DMS153 (cell line): ENCODE measurements at regions not wholly inside any gene's neighbourhood (a gene's known extent, or its start where the extent isn't known, plus 50 kb on each side); places are given as distances from the start of the nearest gene placed in this dataset.
A peak's percentile ranks its signal among the peaks of the same experiment; 100 is the strongest.
"Not testable (repeated sequence)": the region's sequence is repeated elsewhere in the genome, so short reads cannot be mapped to it uniquely, and the experiment has no call there.

Experiments used
- DNase-seq: peaks from one replicate; lab custom pipeline; 2025; lab: John Stamatoyannopoulos, UW

- DNase-seq, result not testable (repeated sequence)
Measured at GRCh38 chrX:27156921-27157320, 306.2 kb downstream of the PPP4R3C start.

- DNase-seq, result no peak
Measured at GRCh38 chrX:27136325-27136724, 326.8 kb downstream of the PPP4R3C start.

DNA sequence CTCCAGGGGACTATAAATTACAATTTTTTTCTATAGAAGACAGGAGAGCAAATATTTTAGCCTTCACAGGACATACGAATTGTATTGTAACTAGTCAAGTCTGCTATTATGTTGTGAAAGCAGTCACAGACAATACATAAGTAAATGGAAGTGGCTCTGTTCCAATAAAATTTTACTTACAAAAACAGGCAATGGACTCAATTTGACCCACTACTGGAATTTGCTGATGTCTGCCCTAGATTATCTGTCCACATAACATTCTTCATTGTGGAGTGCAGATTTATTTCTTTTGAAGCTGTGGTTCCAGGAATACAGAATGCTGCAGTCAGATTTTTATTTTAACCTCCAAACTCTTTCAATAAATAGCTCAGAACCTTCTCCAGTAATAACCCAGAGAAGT lies 330.3 kb downstream of the PPP4R3C start:
- DNase-seq, result no peak

DNA sequence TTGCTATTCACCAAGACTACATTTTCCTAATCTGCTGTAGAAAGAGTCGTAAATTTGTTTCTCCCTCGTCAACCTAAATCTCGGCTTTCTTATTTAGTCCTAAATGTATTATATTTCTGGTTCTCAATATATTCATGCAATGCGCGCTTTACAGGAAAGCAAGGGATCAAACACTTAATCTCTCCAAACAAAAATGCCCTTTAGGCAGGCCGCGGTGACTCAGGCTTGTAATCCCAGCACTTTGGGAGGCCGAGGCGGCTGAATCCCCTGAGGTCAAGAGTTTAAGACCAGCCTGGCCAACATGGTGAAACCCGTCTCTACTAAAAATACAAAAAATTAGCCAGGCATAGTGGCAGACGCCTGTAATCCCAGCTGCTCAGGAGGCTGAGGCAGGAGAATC lies 376.0 kb downstream of the PPP4R3C start:
- DNase-seq, result not testable (repeated sequence)

GRCh38 chrX:27086237-27086636 lies 376.9 kb downstream of the PPP4R3C start:
- no peak for DNase-seq

DNA sequence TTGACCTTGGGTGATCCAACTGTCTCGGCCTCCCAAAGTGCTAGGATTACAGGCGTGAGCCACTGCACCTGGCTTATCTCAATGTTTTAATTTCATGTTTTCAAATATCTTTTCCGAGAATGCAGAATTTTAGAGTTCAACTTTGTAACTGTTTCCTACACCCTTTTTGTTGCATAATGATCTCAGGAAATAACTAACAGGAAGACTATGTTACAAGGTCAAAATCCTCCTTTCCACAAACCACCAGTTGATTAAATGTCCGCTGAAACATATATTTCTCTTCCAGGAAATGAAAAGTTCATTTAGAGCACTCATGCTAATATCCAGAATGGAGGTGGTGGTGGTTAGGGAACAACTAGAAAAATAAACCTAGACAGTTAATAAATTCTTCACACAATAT lies 377.8 kb downstream of the PPP4R3C start:
- DNase-seq, result no peak

DNA sequence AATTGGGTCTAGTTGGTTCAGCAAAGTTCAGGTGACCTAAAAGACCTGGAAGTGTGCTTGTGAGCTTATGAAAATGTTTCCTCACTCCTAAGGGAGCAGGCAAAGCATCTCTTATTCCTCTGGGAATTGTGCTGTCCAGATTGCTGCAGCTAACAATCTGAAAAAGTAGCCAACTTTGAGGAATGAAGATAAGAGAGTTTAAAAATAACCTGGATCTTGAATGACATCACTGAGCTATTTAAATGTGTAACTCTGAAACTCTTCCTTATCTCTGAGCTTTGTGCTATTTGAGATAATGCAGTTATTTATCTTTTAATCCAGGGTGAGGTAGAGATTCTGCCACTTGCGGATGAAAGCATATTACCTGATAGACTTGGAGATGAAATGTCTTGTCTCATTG lies 384.8 kb downstream of the PPP4R3C start:
- no peak for DNase-seq

GRCh38 chrX:27057883-27058282 lies 405.3 kb downstream of the PPP4R3C start:
- no peak for DNase-seq

GRCh38 chrX:27039332-27039731 lies 423.8 kb downstream of the PPP4R3C start:
- no peak for DNase-seq

DNA sequence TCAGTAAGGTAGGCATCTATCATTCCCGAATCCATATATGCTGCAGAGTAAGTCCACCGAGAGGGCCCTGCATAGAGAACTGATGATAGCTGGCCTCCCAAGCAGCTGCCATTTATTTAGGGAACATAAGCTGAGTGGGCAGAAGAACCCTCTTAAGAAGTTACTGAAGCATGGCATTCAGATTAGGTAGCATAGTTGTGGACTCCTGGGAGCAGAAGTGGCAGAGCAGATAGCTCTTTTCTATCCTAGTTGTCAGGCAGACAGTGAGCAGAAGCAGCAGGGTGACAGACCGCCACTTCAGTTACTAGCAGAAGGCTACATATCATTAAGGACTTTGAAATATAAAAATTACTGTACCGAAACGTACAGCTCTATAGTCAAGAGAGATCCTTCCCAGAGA lies 454.7 kb downstream of the PPP4R3C start:
- DNase-seq, result no peak

DNA sequence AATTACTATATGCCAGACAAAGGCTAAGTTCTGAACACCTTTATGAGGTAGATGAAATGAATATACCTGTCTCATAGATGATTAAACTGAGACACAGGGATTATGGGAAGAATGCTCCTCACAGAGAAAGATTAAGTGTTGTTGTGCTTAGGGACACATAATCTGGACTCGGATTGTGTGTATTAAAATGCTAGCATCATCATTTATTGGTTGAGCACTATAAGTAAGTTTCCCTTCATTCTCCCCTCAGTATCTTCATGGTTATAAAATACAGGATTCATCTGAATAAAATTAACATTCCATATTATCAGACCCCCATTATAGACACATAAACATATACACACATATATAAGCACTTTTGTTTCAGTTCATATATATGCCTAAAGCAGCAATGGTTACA lies 463.5 kb downstream of the PPP4R3C start:
- DNase-seq, result no peak

GRCh38 chrX:26958261-26958660 lies 504.9 kb downstream of the PPP4R3C start:
- no peak for DNase-seq

GRCh38 chrX:26954029-26954428 lies 509.1 kb downstream of the PPP4R3C start:
- no peak for DNase-seq

DNA sequence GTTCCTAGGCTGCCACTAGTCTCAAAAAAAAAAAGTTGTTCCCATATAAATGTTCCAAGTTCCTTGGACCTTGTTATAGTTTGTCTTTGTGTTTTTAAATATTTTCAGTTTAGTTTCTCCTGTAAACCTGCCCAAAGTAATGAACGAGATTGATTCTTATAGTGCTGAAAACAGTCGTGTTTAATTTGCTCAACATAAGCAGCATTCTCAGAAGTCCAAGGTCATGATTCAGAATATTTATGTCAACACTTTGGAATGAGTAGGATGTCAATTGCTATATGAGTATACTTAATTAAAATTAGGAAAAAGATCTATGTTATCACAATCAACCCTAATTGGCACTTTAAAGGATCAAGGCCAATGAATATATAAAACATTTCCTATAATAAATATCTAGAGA lies 510.9 kb downstream of the PPP4R3C start:
- no peak for DNase-seq

DNA sequence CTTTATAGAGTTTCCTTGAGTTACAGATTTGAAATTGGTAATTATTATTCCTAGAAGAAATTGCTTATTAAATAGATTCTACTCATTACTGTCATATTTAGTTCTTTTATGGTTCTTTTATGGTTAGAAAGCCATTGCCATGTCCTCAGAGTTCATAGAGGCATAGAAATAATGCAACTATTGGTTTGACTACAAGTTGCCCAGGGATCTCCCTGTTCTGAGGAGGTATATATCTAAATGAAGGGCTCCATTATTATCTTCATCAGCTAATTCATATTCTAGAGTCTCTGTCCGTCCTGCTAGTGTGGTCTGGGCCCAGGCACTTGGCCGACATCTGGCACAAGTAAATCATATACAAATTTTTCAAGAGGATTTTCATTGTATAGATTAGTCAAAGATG lies 535.7 kb downstream of the PPP4R3C start:
- DNase-seq, result no peak

DNA sequence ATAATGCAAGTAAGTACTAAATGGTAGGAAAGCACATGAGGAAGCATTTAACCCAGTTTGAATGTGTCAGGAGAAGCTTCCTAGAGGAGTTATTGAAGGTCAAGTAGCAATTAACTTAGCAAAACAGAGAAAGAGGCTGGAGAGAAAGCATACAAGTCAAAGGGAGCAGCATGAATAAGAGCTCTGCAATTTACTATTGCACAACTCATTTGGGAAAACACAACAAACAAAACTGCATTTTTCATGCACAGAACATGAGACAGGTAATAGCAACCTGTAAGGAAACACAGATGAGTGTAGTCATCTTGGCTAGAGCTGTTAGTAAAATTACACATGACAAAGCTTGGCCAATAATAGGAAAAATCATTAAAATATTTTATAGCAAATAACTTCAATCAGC lies 538.1 kb downstream of the PPP4R3C start:
- peak; percentile 12 for DNase-seq

GRCh38 chrX:26922278-26922677 lies 540.9 kb downstream of the PPP4R3C start:
- no peak for DNase-seq

- peak; percentile 1 for DNase-seq
Measured at GRCh38 chrX:26918631-26919030, 544.5 kb downstream of the PPP4R3C start.

GRCh38 chrX:26916991-26917390 lies 546.1 kb downstream of the PPP4R3C start:
- no peak for DNase-seq

- no peak for DNase-seq
Measured at GRCh38 chrX:26915064-26915463, 548.1 kb downstream of the PPP4R3C start.

- no peak for DNase-seq
Measured at GRCh38 chrX:26914232-26914631, 548.9 kb downstream of the PPP4R3C start.

DNA sequence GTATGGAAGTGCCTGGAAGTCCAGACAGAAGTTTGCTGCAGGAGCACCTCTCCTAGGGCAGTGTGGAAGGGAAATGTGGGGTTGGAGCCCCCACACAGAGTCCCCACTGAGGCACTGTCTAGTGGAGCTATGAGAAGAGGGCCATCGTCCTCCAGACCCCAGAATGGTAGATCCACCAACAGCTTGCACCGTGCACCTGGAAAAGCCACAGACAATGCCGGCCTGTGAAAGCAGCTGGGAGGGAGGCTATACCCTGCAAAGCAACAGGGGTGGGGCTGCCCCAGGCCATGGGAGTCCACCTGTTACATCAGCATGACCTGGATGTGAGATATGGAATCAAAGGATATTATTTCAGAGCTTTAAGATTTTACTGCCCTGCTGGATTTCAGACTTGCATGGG lies 551.4 kb downstream of the PPP4R3C start:
- not testable (repeated sequence) for DNase-seq

GRCh38 chrX:26909728-26910127 lies 553.4 kb downstream of the PPP4R3C start:
- no peak for DNase-seq

DNA sequence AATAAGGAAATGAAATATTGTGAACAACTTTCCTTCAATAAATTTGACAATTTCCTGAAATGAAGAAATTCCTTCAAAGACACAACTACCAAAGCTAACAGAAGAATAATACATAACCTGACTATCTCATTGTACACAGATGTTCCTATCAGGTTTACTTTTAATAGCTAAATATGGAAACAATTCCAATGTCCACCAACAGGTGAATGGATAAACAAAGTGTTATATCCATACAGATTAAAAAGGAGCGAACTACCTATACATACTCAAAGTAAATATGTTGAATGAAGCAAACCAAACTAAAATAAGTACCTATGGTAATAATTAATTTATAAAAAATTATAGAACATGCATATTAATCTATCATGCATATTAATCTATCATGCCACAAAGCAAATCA lies 554.9 kb downstream of the PPP4R3C start:
- DNase-seq, result no peak

DNA sequence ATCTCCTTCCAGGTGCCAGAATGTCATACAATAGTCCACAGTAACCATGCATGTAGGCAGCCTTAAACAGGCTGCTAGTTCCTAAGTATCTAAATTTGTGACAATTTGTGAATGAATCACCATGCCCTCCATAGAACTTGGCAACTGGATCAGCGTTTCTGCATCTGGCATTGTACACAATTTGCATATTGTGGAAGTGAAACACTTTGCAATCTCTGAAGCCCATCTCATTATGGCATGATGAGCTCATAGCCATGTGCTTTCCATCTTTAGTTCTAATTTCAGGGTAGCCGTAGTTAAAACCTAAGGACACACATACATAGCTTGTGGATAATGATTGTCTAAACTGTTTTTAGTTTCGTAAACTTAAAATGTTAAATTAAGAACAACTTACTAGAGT lies 573.6 kb downstream of the PPP4R3C start:
- no peak for DNase-seq
